Fibroblast of pulmonary artery (primary cell): ENCODE measurements at regions not wholly inside any gene's neighbourhood (a gene's known extent, or its start where the extent isn't known, plus 50 kb on each side); places are given as distances from the start of the nearest gene placed in this dataset.
"Not testable (repeated sequence)": the region's sequence is repeated elsewhere in the genome, so short reads cannot be mapped to it uniquely, and the experiment has no call there.

Experiments used
- DNase-seq: peaks from one replicate; pipeline ENCODE4 v3.0.0-alpha.2; 2010; ENCODE audit warnings: low read depth
- H3K4me3 ChIP-seq: replicated peaks from 2 replicates; pipeline ENCODE4 v1.5.1; 2011; ENCODE audit warnings: low read depth, mild to moderate bottlenecking, control low read depth, low read length, moderate library complexity
- CTCF ChIP-seq: IDR thresholded peaks from 2 replicates; pipeline ENCODE4 v1.5.1; 2011; ENCODE audit warnings: mild to moderate bottlenecking, control low read depth, low read length, inconsistent platforms; ENCODE audit errors: missing control alignments

- no peak overlapping the region for H3K4me3 ChIP-seq
- no peak for TF ChIP-seq CTCF
- DNase-seq: no peak
These were observed 55.1 kb downstream of the ID4 start for GRCh38 chr6:19892260-19892659.

GRCh38 chr6:19895866-19896692, 58.9 kb downstream of the ID4 start:
- no peak for TF ChIP-seq CTCF
- no peak overlapping the region for H3K4me3 ChIP-seq

GRCh38 chr6:19896693-19897010, 59.5 kb downstream of the ID4 start:
- no peak for DNase-seq

More at GRCh38 chr6:19895866-19896692, 58.9 kb downstream of the ID4 start:
- DNase-seq: no peak

GRCh38 chr6:19898141-19898740, 61.1 kb downstream of the ID4 start:
- no peak for TF ChIP-seq CTCF
- H3K4me3 ChIP-seq: no peak overlapping the region
- DNase-seq: no peak

More at GRCh38 chr6:19896693-19897010, 59.5 kb downstream of the ID4 start:
- no peak overlapping the region for H3K4me3 ChIP-seq
- no peak for TF ChIP-seq CTCF

GRCh38 chr6:19902201-19902600, 65.0 kb downstream of the ID4 start:
- no peak for DNase-seq
- TF ChIP-seq CTCF: no peak
- H3K4me3 ChIP-seq: no peak overlapping the region

GRCh38 chr6:19904408-19904807, 67.2 kb downstream of the ID4 start:
- DNase-seq, H3K4me3 ChIP-seq: not testable (repeated sequence)

GRCh38 chr6:19905584-19905983, 68.4 kb downstream of the ID4 start:
- TF ChIP-seq CTCF: no peak
- DNase-seq: no peak

More at GRCh38 chr6:19905584-19905983, 68.4 kb downstream of the ID4 start:
- H3K4me3 ChIP-seq: no peak overlapping the region
